ENCODE measurements at regions not wholly inside any gene's neighbourhood (a gene's known extent, or its start where the extent isn't known, plus 50 kb on each side); places are given as distances from the start of the nearest gene placed in this dataset.

- Histone ChIP-seq H3K27ac (ENCODE audit: low read length) (no peak overlapping the region), H3K9me3 (ENCODE audit: control insufficient read depth, insufficient read depth, low read depth, low read length) (no peaks in the 10 kb centered on the region), H3K4me3 (ENCODE audit: low read depth in 2 of 2, low read length in 2 of 2) (no peak overlapping the region), H3K27me3 (ENCODE audit: control insufficient read depth, insufficient read depth, low read length) (no peaks in the 10 kb centered on the region), H3K4me1 (ENCODE audit: control insufficient read depth, insufficient read depth, low read length) (no peaks in the 10 kb centered on the region), H3K36me3 (ENCODE audit: control insufficient read depth, insufficient read depth, low read length) (no peaks in the 10 kb centered on the region)
- ChIA-PET CTCF (no interaction called here), POLR2A (no interaction called here)
- TF ChIP-seq, protein P1, sequence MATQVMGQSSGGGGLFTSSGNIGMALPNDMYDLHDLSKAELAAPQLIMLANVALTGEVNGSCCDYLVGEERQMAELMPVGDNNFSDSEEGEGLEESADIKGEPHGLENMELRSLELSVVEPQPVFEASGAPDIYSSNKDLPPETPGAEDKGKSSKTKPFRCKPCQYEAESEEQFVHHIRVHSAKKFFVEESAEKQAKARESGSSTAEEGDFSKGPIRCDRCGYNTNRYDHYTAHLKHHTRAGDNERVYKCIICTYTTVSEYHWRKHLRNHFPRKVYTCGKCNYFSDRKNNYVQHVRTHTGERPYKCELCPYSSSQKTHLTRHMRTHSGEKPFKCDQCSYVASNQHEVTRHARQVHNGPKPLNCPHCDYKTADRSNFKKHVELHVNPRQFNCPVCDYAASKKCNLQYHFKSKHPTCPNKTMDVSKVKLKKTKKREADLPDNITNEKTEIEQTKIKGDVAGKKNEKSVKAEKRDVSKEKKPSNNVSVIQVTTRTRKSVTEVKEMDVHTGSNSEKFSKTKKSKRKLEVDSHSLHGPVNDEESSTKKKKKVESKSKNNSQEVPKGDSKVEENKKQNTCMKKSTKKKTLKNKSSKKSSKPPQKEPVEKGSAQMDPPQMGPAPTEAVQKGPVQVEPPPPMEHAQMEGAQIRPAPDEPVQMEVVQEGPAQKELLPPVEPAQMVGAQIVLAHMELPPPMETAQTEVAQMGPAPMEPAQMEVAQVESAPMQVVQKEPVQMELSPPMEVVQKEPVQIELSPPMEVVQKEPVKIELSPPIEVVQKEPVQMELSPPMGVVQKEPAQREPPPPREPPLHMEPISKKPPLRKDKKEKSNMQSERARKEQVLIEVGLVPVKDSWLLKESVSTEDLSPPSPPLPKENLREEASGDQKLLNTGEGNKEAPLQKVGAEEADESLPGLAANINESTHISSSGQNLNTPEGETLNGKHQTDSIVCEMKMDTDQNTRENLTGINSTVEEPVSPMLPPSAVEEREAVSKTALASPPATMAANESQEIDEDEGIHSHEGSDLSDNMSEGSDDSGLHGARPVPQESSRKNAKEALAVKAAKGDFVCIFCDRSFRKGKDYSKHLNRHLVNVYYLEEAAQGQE (IDR thresholded peaks at IDR 0.05; ENCODE audit: insufficient read depth in 1 of 2, low read depth in 2 of 2, low read length in 1 of 2), result no peak
- TF ChIP-seq CTCF (IDR thresholded peaks at IDR 0.05) (no peak), TCF7L2 (IDR thresholded peaks at IDR 0.05; ENCODE audit: low read depth, low read length) (no peak), SIN3A (IDR thresholded peaks at IDR 0.05; ENCODE audit: borderline replicate concordance, insufficient read depth, low read depth, low read length) (no peak), POLR2AphosphoS5 (IDR thresholded peaks at IDR 0.05; ENCODE audit: low read depth, low read length) (no peak)
- BruUV-seq (replicated peaks), result no TSS peak
- in situ Hi-C loops (cut with HindIII; ENCODE audit: low pct_unique_long_range_greater_than_20kb, low sequenced_read_pairs), result no loop called here
- ATAC-seq (no peak), DNase-seq (ENCODE audit: low read depth, low spot score) (no peak)
- intact Hi-C loops (cut with micrococcal nuclease; ENCODE audit: unreplicated experiment), result no loop called here
Measured at GRCh38 chr5:87661784-87662566, 249.2 kb upstream of the CCNH start.

DNA sequence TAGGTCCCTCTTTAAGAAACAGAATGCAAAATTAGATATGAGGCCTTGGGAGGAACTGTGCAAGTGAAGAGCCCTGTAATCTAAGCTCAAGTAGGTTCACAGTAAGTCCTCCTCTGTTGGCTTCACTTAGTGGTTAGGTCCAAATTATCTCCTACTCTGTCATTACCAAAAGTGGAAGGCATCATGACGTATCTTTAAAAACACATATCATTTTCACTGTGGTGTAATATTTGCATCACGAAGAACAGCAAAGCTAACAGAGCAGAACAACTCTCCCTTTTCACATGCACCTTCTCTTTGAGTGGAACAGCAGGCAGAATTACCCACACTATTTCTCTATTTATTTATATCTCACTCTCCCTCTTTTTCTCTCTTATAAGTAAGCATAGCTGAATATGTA, 240.5 kb upstream of the CCNH start:
- no peak for TF ChIP-seq CTCF (IDR thresholded peaks at IDR 0.05)
- no peak for TF ChIP-seq POLR2AphosphoS5 (IDR thresholded peaks at IDR 0.05; ENCODE audit: low read depth, low read length)
- Histone ChIP-seq H3K27ac (ENCODE audit: low read length) (no peak overlapping the region), H3K4me1 (ENCODE audit: control insufficient read depth, insufficient read depth, low read length) (no peaks in the 10 kb centered on the region), H3K9me3 (ENCODE audit: control insufficient read depth, insufficient read depth, low read depth, low read length) (no peaks in the 10 kb centered on the region), H3K36me3 (ENCODE audit: control insufficient read depth, insufficient read depth, low read length) (no peaks in the 10 kb centered on the region), H3K27me3 (ENCODE audit: control insufficient read depth, insufficient read depth, low read length) (no peaks in the 10 kb centered on the region), H3K4me3 (ENCODE audit: low read depth in 2 of 2, low read length in 2 of 2) (no peak overlapping the region)
- intact Hi-C loops (cut with micrococcal nuclease; ENCODE audit: unreplicated experiment) (no loop called here), in situ Hi-C loops (cut with HindIII; ENCODE audit: low pct_unique_long_range_greater_than_20kb, low sequenced_read_pairs) (no loop called here)
- ChIA-PET POLR2A (no interaction called here), CTCF (no interaction called here)
- no TSS peak for BruUV-seq (replicated peaks)
- DNase-seq (ENCODE audit: low read depth, low spot score), result no peak
- no peak for ATAC-seq

Data from Panc1 (cell line).